MM.1S (cell line): ENCODE measurements at regions not wholly inside any gene's neighbourhood (a gene's known extent, or its start where the extent isn't known, plus 50 kb on each side); places are given as distances from the start of the nearest gene placed in this dataset.

Experiments
- DNase-seq: peaks from one replicate; pipeline ENCODE4 v3.0.0-alpha.2; 2015
- H2AFZ ChIP-seq: fragments of 300-600 bp; sonication (generic); 2 replicates; pipeline ENCODE4 v1.6.0; 2016; ENCODE audit warnings: antibody characterized with exemption, low read length
- H3F3A ChIP-seq: fragments of 300-600 bp; sonication (generic); 2 replicates; pipeline ENCODE4 v1.6.1; 2016; ENCODE audit warnings: mild to moderate bottlenecking, antibody characterized with exemption, low read length, moderate library complexity, mixed read lengths; ENCODE audit not compliant: insufficient read depth
- H3K27ac ChIP-seq: fragments of 300-600 bp; sonication (generic); 2 replicates; pipeline ENCODE4 v1.5.1; 2016; ENCODE audit warnings: mild to moderate bottlenecking, low read length
- H3K27me3 ChIP-seq: fragments of 300-600 bp; sonication (generic); replicated peaks from 2 replicates; pipeline ENCODE4 v1.6.0; 2016; ENCODE audit warnings: low read length; ENCODE audit not compliant: insufficient read depth
- H3K36me3 ChIP-seq: fragments of 300-600 bp; sonication (generic); replicated peaks from 2 replicates; pipeline ENCODE4 v1.6.1; 2016; ENCODE audit warnings: mild to moderate bottlenecking, low read length, mixed read lengths; ENCODE audit not compliant: insufficient read depth
- H3K4me1 ChIP-seq: fragments of 300-600 bp; sonication (generic); 2 replicates; pipeline ENCODE4 v1.6.1; 2016; ENCODE audit warnings: low read length, mixed read lengths
- H3K4me2 ChIP-seq: fragments of 300-600 bp; sonication (generic); 2 replicates; pipeline ENCODE4 v1.6.0; 2016; ENCODE audit warnings: low read depth, low read length
- H3K4me3 ChIP-seq: fragments of 300-600 bp; sonication (generic); 2 replicates; pipeline ENCODE4 v1.5.1; 2016; ENCODE audit warnings: low read length, mixed read lengths
- H3K79me2 ChIP-seq: fragments of 300-600 bp; sonication (generic); 2 replicates; pipeline ENCODE4 v1.6.1; 2016; ENCODE audit warnings: mixed run types, low read length, mixed read lengths
- H3K9ac ChIP-seq: fragments of 300-600 bp; sonication (generic); 2 replicates; pipeline ENCODE4 v1.6.1; 2016; ENCODE audit warnings: low read length, mixed read lengths
- H3K9me2 ChIP-seq: fragments of 300-600 bp; sonication (generic); replicated peaks from 2 replicates; pipeline ENCODE4 v1.6.1; 2016; ENCODE audit warnings: mild to moderate bottlenecking, low read length, mixed read lengths; ENCODE audit not compliant: insufficient read depth
- H3K9me3 ChIP-seq: fragments of 300-600 bp; sonication (generic); replicated peaks from 2 replicates; pipeline ENCODE4 v1.6.1; 2016; ENCODE audit warnings: mild to moderate bottlenecking, low read length, mixed read lengths; ENCODE audit not compliant: insufficient read depth
- H4K20me1 ChIP-seq: fragments of 300-600 bp; sonication (generic); 2 replicates; pipeline ENCODE4 v1.6.1; 2016; ENCODE audit warnings: mild to moderate bottlenecking, low read length, moderate library complexity, mixed read lengths; ENCODE audit not compliant: insufficient read depth
- CTCF ChIP-seq: fragments of 300-600 bp; sonication (generic); IDR thresholded peaks from 2 replicates; pipeline ENCODE4 v1.5.1; 2016; ENCODE audit warnings: antibody characterized with exemption, low read length, mixed read lengths
- EZH2 ChIP-seq: fragments of 300-600 bp; sonication (generic); optimal IDR thresholded peaks from 2 replicates; pipeline ENCODE3; 2017; ENCODE audit warnings: low read depth, mild to moderate bottlenecking, antibody characterized with exemption, low read length, mixed read lengths
- EZH2phosphoT487 ChIP-seq: fragments of 300-600 bp; sonication (generic); IDR thresholded peaks from 2 replicates; pipeline ENCODE4 v1.6.1; 2018; ENCODE audit warnings: antibody characterized with exemption, low read length

GRCh38 chrX:46247456-46247855, 297.8 kb downstream of the ZNF674 start:
- H3K4me1 ChIP-seq, result no peaks in the 10 kb centered on the region
- no peak overlapping the region for H3K9ac ChIP-seq
- no peaks in the 10 kb centered on the region for H3K79me2 ChIP-seq
- no peaks in the 10 kb centered on the region for H3F3A ChIP-seq
- no peaks in the 10 kb centered on the region for H3K27me3 ChIP-seq
- no peaks in the 10 kb centered on the region for H3K9me2 ChIP-seq
- H2AFZ ChIP-seq, result no peak overlapping the region
- H4K20me1 ChIP-seq, result no peaks in the 10 kb centered on the region
- H3K4me2 ChIP-seq, result no peak overlapping the region
- H3K4me3 ChIP-seq, result no peak overlapping the region
- H3K9me3 ChIP-seq, result no peaks in the 10 kb centered on the region
- DNase-seq, result no peak
- no peak for TF ChIP-seq EZH2phosphoT487
- TF ChIP-seq EZH2, result no peak
- TF ChIP-seq CTCF, result no peak
- no peak overlapping the region for H3K27ac ChIP-seq
- H3K36me3 ChIP-seq, result no peaks in the 10 kb centered on the region

GRCh38 chrX:46244451-46244850, 300.8 kb downstream of the ZNF674 start:
- Histone ChIP-seq H4K20me1 (no peaks in the 10 kb centered on the region), H3K4me3 (no peak overlapping the region), H3K79me2 (no peaks in the 10 kb centered on the region), H2AFZ (no peak overlapping the region), H3K9me3 (no peaks in the 10 kb centered on the region), H3K27ac (no peak overlapping the region), H3F3A (no peaks in the 10 kb centered on the region), H3K27me3 (no peaks in the 10 kb centered on the region), H3K4me2 (no peak overlapping the region), H3K9ac (no peak overlapping the region), H3K9me2 (no peaks in the 10 kb centered on the region), H3K36me3 (no peaks in the 10 kb centered on the region), H3K4me1 (no peaks in the 10 kb centered on the region)
- TF ChIP-seq EZH2 (no peak), EZH2phosphoT487 (no peak), CTCF (no peak)
- no peak for DNase-seq

- no peak for DNase-seq
- Histone ChIP-seq H2AFZ (no peak overlapping the region), H3K79me2 (no peaks in the 10 kb centered on the region), H3K27me3 (no peaks in the 10 kb centered on the region), H3K36me3 (no peaks in the 10 kb centered on the region), H3K9me3 (no peaks in the 10 kb centered on the region), H3K9me2 (no peaks in the 10 kb centered on the region), H3K9ac (no peak overlapping the region), H3K27ac (no peak overlapping the region), H3F3A (no peaks in the 10 kb centered on the region), H3K4me2 (no peak overlapping the region), H3K4me3 (no peak overlapping the region), H3K4me1 (no peaks in the 10 kb centered on the region), H4K20me1 (no peaks in the 10 kb centered on the region)
- TF ChIP-seq CTCF (no peak), EZH2phosphoT487 (no peak), EZH2 (no peak)
These were observed 308.8 kb downstream of the ZNF674 start for GRCh38 chrX:46236411-46236810.

GRCh38 chrX:46235778-46236177, 309.4 kb downstream of the ZNF674 start:
- Histone ChIP-seq H3K4me2 (no peak overlapping the region), H3K4me1 (no peaks in the 10 kb centered on the region), H3K36me3 (no peaks in the 10 kb centered on the region), H4K20me1 (no peaks in the 10 kb centered on the region), H2AFZ (no peak overlapping the region), H3K27ac (no peak overlapping the region), H3K9ac (no peak overlapping the region), H3K79me2 (no peaks in the 10 kb centered on the region), H3K9me3 (no peaks in the 10 kb centered on the region), H3K4me3 (no peak overlapping the region), H3K27me3 (no peaks in the 10 kb centered on the region), H3K9me2 (no peaks in the 10 kb centered on the region), H3F3A (no peaks in the 10 kb centered on the region)
- no peak for DNase-seq
- TF ChIP-seq EZH2, result no peak
- TF ChIP-seq EZH2phosphoT487, result no peak
- no peak for TF ChIP-seq CTCF
